ENCODE measurements at regions not wholly inside any gene's neighbourhood (a gene's known extent, or its start where the extent isn't known, plus 50 kb on each side); places are given as distances from the start of the nearest gene placed in this dataset.

DNA sequence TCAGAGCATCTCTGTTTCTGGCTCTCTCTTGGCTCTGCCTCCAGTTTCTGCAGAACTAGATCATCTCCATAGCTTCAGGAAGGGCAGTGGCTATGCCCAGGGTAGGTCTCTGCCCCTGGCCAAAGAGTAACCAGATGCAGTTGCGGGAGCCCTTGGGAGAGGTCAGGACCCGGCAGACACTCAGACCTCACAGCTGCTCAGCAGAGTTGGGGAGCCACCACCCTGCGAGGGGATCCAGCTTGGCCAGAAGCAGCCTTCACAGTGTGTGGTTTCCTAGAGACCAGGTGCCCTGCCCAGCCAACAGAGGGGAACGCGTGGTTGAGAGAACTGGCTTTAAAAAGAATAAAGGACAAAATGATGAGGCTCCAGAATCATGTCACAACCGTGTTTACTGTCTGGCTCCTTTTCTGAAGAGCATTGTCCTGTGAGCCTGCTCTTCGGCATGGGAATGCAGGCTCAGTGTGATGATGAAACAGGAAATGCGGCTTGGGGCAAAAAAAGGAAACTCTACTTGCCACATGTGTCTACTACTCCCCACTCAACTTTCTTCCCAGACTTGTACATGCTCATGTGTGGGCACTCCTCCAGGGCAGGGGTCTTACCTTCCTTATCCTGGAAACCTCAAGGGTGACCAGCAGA is 243.1 kb downstream of the INHBA start:
- no peaks in the 10 kb centered on the region for H3K4me1 ChIP-seq (ENCODE audit: insufficient read depth, low read length, poor library complexity, severe bottlenecking)
- no peaks in the 10 kb centered on the region for H3K79me2 ChIP-seq (ENCODE audit: insufficient read depth, low read length)
- H3K36me3 ChIP-seq (ENCODE audit: insufficient read depth, low read length) = no peaks in the 10 kb centered on the region
- no peak overlapping the region for H3K4me3 ChIP-seq (ENCODE audit: low read length, poor library complexity, severe bottlenecking)
- H4K20me1 ChIP-seq (ENCODE audit: insufficient read depth, low read length, poor library complexity, severe bottlenecking) = no peaks in the 10 kb centered on the region
- TF ChIP-seq, protein P1, sequence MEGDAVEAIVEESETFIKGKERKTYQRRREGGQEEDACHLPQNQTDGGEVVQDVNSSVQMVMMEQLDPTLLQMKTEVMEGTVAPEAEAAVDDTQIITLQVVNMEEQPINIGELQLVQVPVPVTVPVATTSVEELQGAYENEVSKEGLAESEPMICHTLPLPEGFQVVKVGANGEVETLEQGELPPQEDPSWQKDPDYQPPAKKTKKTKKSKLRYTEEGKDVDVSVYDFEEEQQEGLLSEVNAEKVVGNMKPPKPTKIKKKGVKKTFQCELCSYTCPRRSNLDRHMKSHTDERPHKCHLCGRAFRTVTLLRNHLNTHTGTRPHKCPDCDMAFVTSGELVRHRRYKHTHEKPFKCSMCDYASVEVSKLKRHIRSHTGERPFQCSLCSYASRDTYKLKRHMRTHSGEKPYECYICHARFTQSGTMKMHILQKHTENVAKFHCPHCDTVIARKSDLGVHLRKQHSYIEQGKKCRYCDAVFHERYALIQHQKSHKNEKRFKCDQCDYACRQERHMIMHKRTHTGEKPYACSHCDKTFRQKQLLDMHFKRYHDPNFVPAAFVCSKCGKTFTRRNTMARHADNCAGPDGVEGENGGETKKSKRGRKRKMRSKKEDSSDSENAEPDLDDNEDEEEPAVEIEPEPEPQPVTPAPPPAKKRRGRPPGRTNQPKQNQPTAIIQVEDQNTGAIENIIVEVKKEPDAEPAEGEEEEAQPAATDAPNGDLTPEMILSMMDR (conservative IDR thresholded peaks at IDR 0.05; ENCODE audit: low read length) = no peak
- TF ChIP-seq EZH2phosphoT487 (IDR thresholded peaks at IDR 0.05; ENCODE audit: borderline replicate concordance) = no peak
- no peak overlapping the region for H3K9ac ChIP-seq (ENCODE audit: low read depth, low read length, poor library complexity, severe bottlenecking)
- H2AFZ ChIP-seq (ENCODE audit: low read length) = no peak overlapping the region
- H3K4me2 ChIP-seq (ENCODE audit: low read depth, low read length, poor library complexity, severe bottlenecking) = no peak overlapping the region
- H3F3A ChIP-seq (ENCODE audit: low read depth) = no peaks in the 10 kb centered on the region
- H3K9me2 ChIP-seq (replicated peaks; ENCODE audit: low read depth, low read length) = no peaks in the 10 kb centered on the region
- no peaks in the 10 kb centered on the region for H3K27me3 ChIP-seq (ENCODE audit: insufficient read depth, low read length, poor library complexity, severe bottlenecking)
- no peaks in the 10 kb centered on the region for H3K9me3 ChIP-seq (ENCODE audit: insufficient read depth, low read depth, low read length)

DNA sequence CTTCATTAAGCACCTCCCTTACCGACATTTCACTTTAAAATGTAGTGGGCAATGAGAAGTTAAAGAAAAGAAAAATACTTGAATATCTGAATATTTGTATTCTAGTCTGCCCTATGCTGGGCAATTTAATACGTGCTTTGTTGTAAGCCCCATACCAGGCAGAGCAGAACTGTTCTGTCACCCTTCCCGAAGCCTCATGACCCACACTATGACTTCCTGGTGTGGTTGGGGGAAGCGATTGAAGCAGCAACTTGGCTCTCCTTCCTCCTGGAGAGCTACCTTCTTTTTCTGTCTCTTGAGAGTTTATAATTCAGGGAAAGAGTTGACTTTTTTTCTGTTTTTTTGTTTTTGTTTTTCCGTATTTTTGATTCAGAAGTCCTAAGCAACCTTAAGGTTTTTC is 243.7 kb downstream of the INHBA start:
- Histone ChIP-seq H4K20me1 (ENCODE audit: insufficient read depth, low read length, poor library complexity, severe bottlenecking) (no peaks in the 10 kb centered on the region), H3K4me2 (ENCODE audit: low read depth, low read length, poor library complexity, severe bottlenecking) (no peak overlapping the region), H3K9ac (ENCODE audit: low read depth, low read length, poor library complexity, severe bottlenecking) (no peak overlapping the region), H3K4me1 (ENCODE audit: insufficient read depth, low read length, poor library complexity, severe bottlenecking) (no peaks in the 10 kb centered on the region), H3F3A (ENCODE audit: low read depth) (no peaks in the 10 kb centered on the region), H3K79me2 (ENCODE audit: insufficient read depth, low read length) (no peaks in the 10 kb centered on the region), H2AFZ (ENCODE audit: low read length) (no peak overlapping the region), H3K9me3 (ENCODE audit: insufficient read depth, low read depth, low read length) (no peaks in the 10 kb centered on the region), H3K9me2 (replicated peaks; ENCODE audit: low read depth, low read length) (no peaks in the 10 kb centered on the region), H3K27me3 (ENCODE audit: insufficient read depth, low read length, poor library complexity, severe bottlenecking) (no peaks in the 10 kb centered on the region), H3K36me3 (ENCODE audit: insufficient read depth, low read length) (no peaks in the 10 kb centered on the region), H3K4me3 (ENCODE audit: low read length, poor library complexity, severe bottlenecking) (no peak overlapping the region)
- TF ChIP-seq EZH2phosphoT487 (IDR thresholded peaks at IDR 0.05; ENCODE audit: borderline replicate concordance) = no peak
- TF ChIP-seq, protein P1 (conservative IDR thresholded peaks at IDR 0.05; ENCODE audit: low read length) = no peak

DNA sequence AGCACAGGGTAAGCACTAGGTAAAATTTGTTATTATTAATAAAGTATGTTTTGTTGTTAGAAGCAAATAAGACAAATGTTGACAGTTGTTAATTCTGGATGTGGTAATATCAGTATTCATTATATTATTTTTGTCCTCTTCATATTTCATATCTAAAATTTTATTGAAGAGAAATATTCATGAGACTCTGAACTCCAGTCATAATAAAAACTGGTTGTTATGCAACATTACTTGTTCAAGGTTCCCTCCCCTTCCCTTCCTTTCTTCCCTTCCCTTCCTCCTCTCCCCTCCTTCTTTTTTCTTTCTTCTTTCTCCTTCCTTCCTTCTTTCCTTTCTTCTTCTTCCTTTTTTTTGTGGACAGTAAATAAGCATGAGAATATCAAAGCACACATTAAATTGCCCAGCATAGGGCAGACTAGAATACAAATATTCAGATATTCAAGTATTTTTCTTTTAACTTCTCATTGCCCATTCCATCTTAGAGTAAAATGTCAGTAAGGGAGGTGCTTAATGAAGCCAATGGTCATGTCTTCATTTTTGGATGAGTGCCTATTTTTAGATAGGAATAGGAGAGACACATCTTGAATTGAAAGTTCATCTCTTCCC is 245.0 kb downstream of the INHBA start:
- TF ChIP-seq, protein P1 (conservative IDR thresholded peaks at IDR 0.05; ENCODE audit: low read length) = no peak
- TF ChIP-seq EZH2phosphoT487 (IDR thresholded peaks at IDR 0.05; ENCODE audit: borderline replicate concordance) = no peak
- Histone ChIP-seq H3K9me3 (ENCODE audit: insufficient read depth, low read depth, low read length) (no peaks in the 10 kb centered on the region), H3K4me2 (ENCODE audit: low read depth, low read length, poor library complexity, severe bottlenecking) (no peak overlapping the region), H3K9ac (ENCODE audit: low read depth, low read length, poor library complexity, severe bottlenecking) (no peak overlapping the region), H3K4me1 (ENCODE audit: insufficient read depth, low read length, poor library complexity, severe bottlenecking) (no peaks in the 10 kb centered on the region), H3K79me2 (ENCODE audit: insufficient read depth, low read length) (no peaks in the 10 kb centered on the region), H3K9me2 (replicated peaks; ENCODE audit: low read depth, low read length) (no peaks in the 10 kb centered on the region), H3K36me3 (ENCODE audit: insufficient read depth, low read length) (no peaks in the 10 kb centered on the region), H4K20me1 (ENCODE audit: insufficient read depth, low read length, poor library complexity, severe bottlenecking) (no peaks in the 10 kb centered on the region), H3K27me3 (ENCODE audit: insufficient read depth, low read length, poor library complexity, severe bottlenecking) (no peaks in the 10 kb centered on the region), H3K4me3 (ENCODE audit: low read length, poor library complexity, severe bottlenecking) (no peak overlapping the region), H2AFZ (ENCODE audit: low read length) (no peak overlapping the region), H3F3A (ENCODE audit: low read depth) (no peaks in the 10 kb centered on the region)
